ENCODE measurements at regions not wholly inside any gene's neighbourhood (a gene's known extent, or its start where the extent isn't known, plus 50 kb on each side); places are given as distances from the start of the nearest gene placed in this dataset.

DNA sequence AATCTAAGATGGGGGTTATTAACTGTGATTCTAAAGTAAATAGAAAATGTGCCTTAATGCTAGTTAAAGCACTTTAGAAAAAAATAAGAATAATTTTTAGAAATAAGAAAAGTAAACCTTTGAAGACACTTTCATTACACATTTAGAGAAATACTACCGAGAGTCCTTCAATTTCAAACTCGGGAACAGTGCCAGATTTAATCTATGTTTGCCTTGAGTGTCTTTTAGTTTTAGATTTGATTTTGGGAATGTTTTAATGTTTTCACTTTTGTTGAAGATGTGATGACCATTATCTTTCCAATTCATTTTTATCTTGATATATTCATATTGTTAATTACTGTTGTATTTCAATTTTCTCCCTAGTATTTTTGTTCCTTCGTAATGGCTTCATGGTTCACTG, 592.7 kb upstream of the MGMT start:
- Histone ChIP-seq H3K27me3 (no peaks in the 10 kb centered on the region), H3K4me3 (no peak overlapping the region), H3K9me3 (no peaks in the 10 kb centered on the region), H3K36me3 (no peaks in the 10 kb centered on the region), H3K27ac (no peak overlapping the region), H3K4me1 (no peaks in the 10 kb centered on the region)
- 85 to 92% methylated on average over 3 of the region's 3 CpGs for WGBS, 2 donors
- DNase-seq: no peak
- no peak for TF ChIP-seq EP300 (IDR thresholded peaks at IDR 0.05)
- no peak for TF ChIP-seq POLR2AphosphoS5 (IDR thresholded peaks at IDR 0.05)
- TF ChIP-seq POLR2A (IDR thresholded peaks at IDR 0.05): no peak
- TF ChIP-seq, protein P1, sequence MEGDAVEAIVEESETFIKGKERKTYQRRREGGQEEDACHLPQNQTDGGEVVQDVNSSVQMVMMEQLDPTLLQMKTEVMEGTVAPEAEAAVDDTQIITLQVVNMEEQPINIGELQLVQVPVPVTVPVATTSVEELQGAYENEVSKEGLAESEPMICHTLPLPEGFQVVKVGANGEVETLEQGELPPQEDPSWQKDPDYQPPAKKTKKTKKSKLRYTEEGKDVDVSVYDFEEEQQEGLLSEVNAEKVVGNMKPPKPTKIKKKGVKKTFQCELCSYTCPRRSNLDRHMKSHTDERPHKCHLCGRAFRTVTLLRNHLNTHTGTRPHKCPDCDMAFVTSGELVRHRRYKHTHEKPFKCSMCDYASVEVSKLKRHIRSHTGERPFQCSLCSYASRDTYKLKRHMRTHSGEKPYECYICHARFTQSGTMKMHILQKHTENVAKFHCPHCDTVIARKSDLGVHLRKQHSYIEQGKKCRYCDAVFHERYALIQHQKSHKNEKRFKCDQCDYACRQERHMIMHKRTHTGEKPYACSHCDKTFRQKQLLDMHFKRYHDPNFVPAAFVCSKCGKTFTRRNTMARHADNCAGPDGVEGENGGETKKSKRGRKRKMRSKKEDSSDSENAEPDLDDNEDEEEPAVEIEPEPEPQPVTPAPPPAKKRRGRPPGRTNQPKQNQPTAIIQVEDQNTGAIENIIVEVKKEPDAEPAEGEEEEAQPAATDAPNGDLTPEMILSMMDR (IDR thresholded peaks at IDR 0.05): no peak
- intact Hi-C loops (cut with DNase I): no loop called here

DNA sequence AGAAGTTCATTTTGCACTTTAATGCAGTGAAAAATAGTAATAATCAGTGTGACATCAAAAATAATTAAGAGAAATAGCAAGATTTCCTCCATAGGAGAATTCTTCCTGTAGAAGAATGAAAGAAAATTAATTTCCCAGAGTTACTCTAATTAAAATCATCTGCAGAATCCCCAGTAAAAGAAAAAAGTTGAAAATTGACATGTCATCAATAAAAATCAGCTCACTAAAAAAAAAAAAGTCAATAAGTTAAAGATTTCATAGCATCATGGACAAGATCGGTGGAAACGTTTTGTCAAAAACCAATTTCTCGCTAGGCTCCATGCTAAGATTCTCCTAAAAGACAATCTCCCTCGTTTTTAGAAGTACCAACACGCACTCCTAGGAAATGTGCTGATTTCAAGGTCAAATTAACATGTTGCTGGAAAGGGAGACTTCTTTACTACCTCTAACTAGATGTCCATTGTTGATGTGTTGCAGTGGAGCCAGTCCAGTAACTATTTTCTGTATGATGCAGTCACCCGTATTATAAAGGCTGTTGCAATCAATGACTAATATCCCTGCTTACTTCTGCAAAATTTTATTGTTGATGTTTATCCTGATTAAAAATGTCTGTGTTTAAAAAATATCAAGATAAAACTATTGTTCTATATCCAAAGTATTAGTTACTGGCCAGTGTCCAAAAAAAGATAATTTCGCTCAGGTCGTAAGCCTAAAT, 591.9 kb upstream of the MGMT start:
- intact Hi-C loops (cut with DNase I): no loop called here
- Histone ChIP-seq H3K27ac (peak overlapping the region in 1 of 4 donors; percentile 31), H3K4me3 (no peak overlapping the region), H3K27me3 (no peaks in the 10 kb centered on the region), H3K9me3 (no peaks in the 10 kb centered on the region), H3K36me3 (no peaks in the 10 kb centered on the region), H3K4me1 (no peaks in the 10 kb centered on the region)
- no peak for DNase-seq
- no peak for TF ChIP-seq EP300 (IDR thresholded peaks at IDR 0.05)
- no peak for TF ChIP-seq POLR2A (IDR thresholded peaks at IDR 0.05)
- TF ChIP-seq, protein P1 (IDR thresholded peaks at IDR 0.05): no peak
- TF ChIP-seq POLR2AphosphoS5 (IDR thresholded peaks at IDR 0.05): no peak
- 85 to 86% methylated on average over 8 of the region's 8 CpGs for WGBS, 2 donors

DNA sequence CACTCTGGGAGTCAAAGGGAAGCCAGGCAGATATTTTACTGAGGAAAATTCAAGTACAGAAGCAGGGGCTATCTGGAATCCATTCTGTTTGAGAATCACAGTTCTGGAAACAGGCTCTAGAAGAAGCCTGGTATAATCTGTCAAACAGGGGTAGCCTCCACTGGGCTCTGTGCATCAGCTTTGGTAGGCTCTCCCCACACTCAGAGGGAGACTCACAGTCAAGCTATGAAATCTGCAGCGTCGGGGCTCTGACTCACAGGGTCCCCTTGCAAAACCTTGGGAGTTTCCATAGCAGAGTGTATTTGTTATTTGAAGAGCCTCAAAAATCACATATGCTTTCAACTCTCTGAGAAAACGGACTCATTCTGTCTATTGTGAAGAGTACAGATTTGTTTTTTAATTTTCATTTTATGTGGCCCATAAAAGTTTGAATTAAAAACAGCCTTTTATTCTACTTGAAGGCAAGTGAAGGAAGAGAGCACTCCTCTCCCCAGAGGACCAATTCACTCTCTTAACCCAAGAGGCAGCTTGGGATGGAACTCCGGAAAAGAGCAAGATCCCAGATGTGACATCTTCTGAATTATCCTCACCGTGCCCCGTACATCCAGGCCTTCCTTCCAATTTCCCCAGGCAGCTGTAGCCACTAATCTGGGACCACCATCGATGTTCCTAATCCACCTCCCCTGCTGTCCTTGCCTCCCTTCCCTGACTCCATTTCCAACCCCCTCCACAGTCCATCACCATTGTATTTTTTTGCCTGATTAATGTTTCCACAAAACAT, 590.9 kb upstream of the MGMT start:
- intact Hi-C loops (cut with DNase I): no loop called here
- H3K4me3 ChIP-seq: no peak overlapping the region
- no peaks in the 10 kb centered on the region for H3K4me1 ChIP-seq
- no peak for TF ChIP-seq EP300 (IDR thresholded peaks at IDR 0.05)
- no peak for TF ChIP-seq POLR2AphosphoS5 (IDR thresholded peaks at IDR 0.05)
- TF ChIP-seq, protein P1 (IDR thresholded peaks at IDR 0.05): no peak
- no peak for TF ChIP-seq POLR2A (IDR thresholded peaks at IDR 0.05)
- H3K27ac ChIP-seq: peak overlapping the region in 2 of 4 donors; percentile 31 to 58
- H3K9me3 ChIP-seq: no peaks in the 10 kb centered on the region
- no peaks in the 10 kb centered on the region for H3K27me3 ChIP-seq
- DNase-seq: peak; percentile 77
- no peaks in the 10 kb centered on the region for H3K36me3 ChIP-seq
- WGBS, 2 donors: 72 to 84% methylated on average over 7 of the region's 7 CpGs

DNA sequence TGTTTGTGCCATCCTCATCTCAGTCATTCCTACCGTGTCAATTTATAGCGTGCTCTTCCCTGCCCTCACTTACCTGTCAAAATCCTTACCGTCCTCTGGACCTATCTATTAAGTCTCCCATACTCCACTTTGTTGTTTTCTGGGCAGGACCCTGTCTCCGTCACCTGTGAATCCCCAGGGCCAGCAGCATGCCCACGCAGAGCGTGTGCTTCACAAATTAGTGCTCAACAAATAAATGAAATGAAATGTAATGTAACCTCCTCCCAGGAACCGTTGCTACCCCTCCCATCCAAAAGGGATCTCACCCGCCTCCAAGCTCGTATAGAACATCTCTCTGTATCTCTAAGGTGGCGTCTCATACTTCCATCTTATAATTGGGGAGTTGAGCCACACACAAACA, 589.9 kb upstream of the MGMT start:
- DNase-seq: no peak
- intact Hi-C loops (cut with DNase I): no loop called here
- Histone ChIP-seq H3K4me3 (no peak overlapping the region), H3K27ac (no peak overlapping the region), H3K9me3 (no peaks in the 10 kb centered on the region), H3K36me3 (no peaks in the 10 kb centered on the region), H3K4me1 (no peaks in the 10 kb centered on the region), H3K27me3 (no peaks in the 10 kb centered on the region)
- TF ChIP-seq EP300 (IDR thresholded peaks at IDR 0.05) (no peak), POLR2A (IDR thresholded peaks at IDR 0.05) (no peak), POLR2AphosphoS5 (IDR thresholded peaks at IDR 0.05) (no peak)
- TF ChIP-seq, protein P1 (IDR thresholded peaks at IDR 0.05): no peak
- 80 to 87% methylated on average over 10 of the region's 10 CpGs for WGBS, 2 donors

Measured in sigmoid colon (tissue), 6 donors.